Testis (tissue), 2 donors: ENCODE measurements at regions not wholly inside any gene's neighbourhood (a gene's known extent, or its start where the extent isn't known, plus 50 kb on each side); places are given as distances from the start of the nearest gene placed in this dataset.

Source experiments
- POLR2A ChIP-seq: fragments of 450-650 bp; IDR thresholded peaks from one replicate; pipeline ENCODE4 v1.6.1; 2017; ENCODE audit warnings: antibody characterized with exemption, mild to moderate bottlenecking, moderate library complexity
- TF ChIP-seq, protein P1 (sequence below), 3 experiments: fragments of 450-650 bp in 2 of 3; fragments of 200-600 bp in 1 of 3; sonication (generic) in 1 of 3; IDR thresholded peaks; one replicate each; pipeline ENCODE4 v1.5.1; 2016 to 2019; ENCODE audit warnings: antibody characterized with exemption in 3 of 3, mild to moderate bottlenecking in 2 of 3, moderate library complexity in 1 of 3

DNA sequence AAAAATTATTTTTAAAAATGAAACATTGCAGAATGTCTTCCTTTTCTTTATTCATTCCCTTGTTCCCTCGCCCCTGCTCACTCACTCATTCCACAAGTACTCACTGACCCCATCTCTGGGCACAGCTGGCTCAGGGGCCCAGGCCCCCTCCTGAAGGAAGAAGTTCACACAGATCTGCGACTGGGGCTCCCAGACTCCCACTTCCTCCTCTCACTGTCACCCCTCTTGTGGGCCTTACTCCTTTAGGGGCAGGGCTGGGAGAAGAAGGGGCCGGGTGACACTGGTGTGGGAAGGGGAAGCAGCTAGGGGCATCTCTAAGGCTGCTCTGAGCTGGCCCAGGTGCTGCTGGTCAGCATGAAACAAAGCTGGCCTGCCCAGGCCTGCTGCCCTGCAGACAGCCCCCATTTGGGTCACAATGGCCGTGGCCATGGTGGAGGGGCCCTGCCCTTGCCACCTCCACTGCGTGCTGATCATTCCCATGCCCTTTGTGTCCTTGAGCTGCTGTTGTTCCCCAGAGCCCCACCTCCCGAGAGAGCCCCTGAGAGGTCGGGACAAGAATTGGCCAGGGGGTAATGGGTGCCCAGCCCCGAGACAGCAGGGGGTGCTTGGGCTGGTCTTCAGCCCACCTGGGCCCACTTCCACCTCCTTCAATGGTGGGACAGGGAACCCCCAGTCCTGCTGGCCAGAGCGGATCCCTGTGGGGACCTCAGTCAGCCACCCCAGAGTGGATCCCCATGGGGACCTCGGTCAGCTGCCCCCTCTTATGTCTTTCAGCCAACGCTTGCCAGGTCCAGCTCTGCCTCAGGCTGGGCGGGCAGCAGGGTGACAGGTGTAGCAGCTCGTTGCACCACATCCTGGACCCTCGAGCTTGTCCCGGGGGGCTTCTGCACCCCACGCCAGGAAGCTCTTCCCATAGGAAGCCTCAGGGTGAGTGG lies 212.4 kb upstream of the C14orf180 start:
- TF ChIP-seq, protein P1, sequence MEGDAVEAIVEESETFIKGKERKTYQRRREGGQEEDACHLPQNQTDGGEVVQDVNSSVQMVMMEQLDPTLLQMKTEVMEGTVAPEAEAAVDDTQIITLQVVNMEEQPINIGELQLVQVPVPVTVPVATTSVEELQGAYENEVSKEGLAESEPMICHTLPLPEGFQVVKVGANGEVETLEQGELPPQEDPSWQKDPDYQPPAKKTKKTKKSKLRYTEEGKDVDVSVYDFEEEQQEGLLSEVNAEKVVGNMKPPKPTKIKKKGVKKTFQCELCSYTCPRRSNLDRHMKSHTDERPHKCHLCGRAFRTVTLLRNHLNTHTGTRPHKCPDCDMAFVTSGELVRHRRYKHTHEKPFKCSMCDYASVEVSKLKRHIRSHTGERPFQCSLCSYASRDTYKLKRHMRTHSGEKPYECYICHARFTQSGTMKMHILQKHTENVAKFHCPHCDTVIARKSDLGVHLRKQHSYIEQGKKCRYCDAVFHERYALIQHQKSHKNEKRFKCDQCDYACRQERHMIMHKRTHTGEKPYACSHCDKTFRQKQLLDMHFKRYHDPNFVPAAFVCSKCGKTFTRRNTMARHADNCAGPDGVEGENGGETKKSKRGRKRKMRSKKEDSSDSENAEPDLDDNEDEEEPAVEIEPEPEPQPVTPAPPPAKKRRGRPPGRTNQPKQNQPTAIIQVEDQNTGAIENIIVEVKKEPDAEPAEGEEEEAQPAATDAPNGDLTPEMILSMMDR (IDR thresholded peaks at IDR 0.05) = no peak
- TF ChIP-seq POLR2A = no peak
